ENCODE measurements at regions not wholly inside any gene's neighbourhood (a gene's known extent, or its start where the extent isn't known, plus 50 kb on each side); places are given as distances from the start of the nearest gene placed in this dataset.

GRCh38 chrX:122113896-122114295 lies 1066.5 kb downstream of the GLUD2 start (continued):
- TF ChIP-seq CHD7 (IDR thresholded peaks at IDR 0.05; ENCODE audit: low read depth, low read length) (no peak), HLTF (IDR thresholded peaks at IDR 0.05) (no peak), NR3C1 (CRISPR knock-in tag; IDR thresholded peaks at IDR 0.05) (no peak), RAD51 (IDR thresholded peaks at IDR 0.05; ENCODE audit: borderline replicate concordance, low read depth) (no peak)

Measured in K562 (cell line).